ENCODE measurements at regions not wholly inside any gene's neighbourhood (a gene's known extent, or its start where the extent isn't known, plus 50 kb on each side); places are given as distances from the start of the nearest gene placed in this dataset.

GRCh38 chr15:45943240-45943639, 308.4 kb downstream of the SQOR start:
- TF ChIP-seq, protein P1, sequence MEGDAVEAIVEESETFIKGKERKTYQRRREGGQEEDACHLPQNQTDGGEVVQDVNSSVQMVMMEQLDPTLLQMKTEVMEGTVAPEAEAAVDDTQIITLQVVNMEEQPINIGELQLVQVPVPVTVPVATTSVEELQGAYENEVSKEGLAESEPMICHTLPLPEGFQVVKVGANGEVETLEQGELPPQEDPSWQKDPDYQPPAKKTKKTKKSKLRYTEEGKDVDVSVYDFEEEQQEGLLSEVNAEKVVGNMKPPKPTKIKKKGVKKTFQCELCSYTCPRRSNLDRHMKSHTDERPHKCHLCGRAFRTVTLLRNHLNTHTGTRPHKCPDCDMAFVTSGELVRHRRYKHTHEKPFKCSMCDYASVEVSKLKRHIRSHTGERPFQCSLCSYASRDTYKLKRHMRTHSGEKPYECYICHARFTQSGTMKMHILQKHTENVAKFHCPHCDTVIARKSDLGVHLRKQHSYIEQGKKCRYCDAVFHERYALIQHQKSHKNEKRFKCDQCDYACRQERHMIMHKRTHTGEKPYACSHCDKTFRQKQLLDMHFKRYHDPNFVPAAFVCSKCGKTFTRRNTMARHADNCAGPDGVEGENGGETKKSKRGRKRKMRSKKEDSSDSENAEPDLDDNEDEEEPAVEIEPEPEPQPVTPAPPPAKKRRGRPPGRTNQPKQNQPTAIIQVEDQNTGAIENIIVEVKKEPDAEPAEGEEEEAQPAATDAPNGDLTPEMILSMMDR (IDR thresholded peaks at IDR 0.05): no peak
- TF ChIP-seq POLR2A (IDR thresholded peaks at IDR 0.05): no peak

All from uterus (tissue), 2 donors.